COLO668 (cell line): ENCODE measurements at regions not wholly inside any gene's neighbourhood (a gene's known extent, or its start where the extent isn't known, plus 50 kb on each side); places are given as distances from the start of the nearest gene placed in this dataset.
"Not testable (repeated sequence)": the region's sequence is repeated elsewhere in the genome, so short reads cannot be mapped to it uniquely, and the experiment has no call there.

ENCODE experiments used
- DNase-seq: peaks from one replicate; lab custom pipeline; 2025; ENCODE audit not compliant: unreplicated experiment; lab: John Stamatoyannopoulos, UW

- DNase-seq = no peak
Observed at GRCh38 chr6:80440496-80441115, 334.1 kb downstream of the BCKDHB start.

- DNase-seq = no peak
Observed at GRCh38 chr6:80439721-80440470, 333.4 kb downstream of the BCKDHB start.

- DNase-seq = no peak
Observed at GRCh38 chr6:80438772-80439171, 332.3 kb downstream of the BCKDHB start.

GRCh38 chr6:80437801-80438200 lies 331.3 kb downstream of the BCKDHB start:
- DNase-seq = no peak

- no peak for DNase-seq
Observed at GRCh38 chr6:80437221-80437620, 330.8 kb downstream of the BCKDHB start.

GRCh38 chr6:80436663-80437062 lies 330.2 kb downstream of the BCKDHB start:
- DNase-seq = no peak

- no peak for DNase-seq
Observed at GRCh38 chr6:80435457-80435856, 329.0 kb downstream of the BCKDHB start.

GRCh38 chr6:80434691-80435350 lies 328.4 kb downstream of the BCKDHB start:
- no peak for DNase-seq

- no peak for DNase-seq
Observed at GRCh38 chr6:80433673-80434025, 327.2 kb downstream of the BCKDHB start.

- DNase-seq = no peak
Observed at GRCh38 chr6:80433010-80433672, 326.7 kb downstream of the BCKDHB start.

- no peak for DNase-seq
Observed at GRCh38 chr6:80425089-80425823, 318.8 kb downstream of the BCKDHB start.

- DNase-seq = no peak
Observed at GRCh38 chr6:80411486-80411885, 305.0 kb downstream of the BCKDHB start.

- DNase-seq = not testable (repeated sequence)
Observed at GRCh38 chr6:80407976-80408375, 301.5 kb downstream of the BCKDHB start.

- no peak for DNase-seq
Observed at GRCh38 chr6:80404889-80405288, 298.4 kb downstream of the BCKDHB start.

- no peak for DNase-seq
Observed at GRCh38 chr6:80403365-80403764, 296.9 kb downstream of the BCKDHB start.

GRCh38 chr6:80402266-80402665 lies 295.8 kb downstream of the BCKDHB start:
- no peak for DNase-seq
